ENCODE measurements at regions not wholly inside any gene's neighbourhood (a gene's known extent, or its start where the extent isn't known, plus 50 kb on each side); places are given as distances from the start of the nearest gene placed in this dataset.
A peak's percentile ranks its signal among the peaks of the same experiment; 100 is the strongest.

- Mint-ChIP-seq H3K4me3 (no peak overlapping the region), H3K27me3 (peaks cover 18% of the 10 kb centered on the region), H3K27ac (no peak overlapping the region), H3K9me3 (no peaks in the 10 kb centered on the region), H3K4me1 (ENCODE audit: unreplicated experiment) (peaks cover 16% of the 10 kb centered on the region), H3K36me3 (no peaks in the 10 kb centered on the region)
- no peak for TF ChIP-seq CTCF (conservative IDR thresholded peaks at IDR 0.05)
- DNase-seq (ENCODE audit: extremely low spot score, unreplicated experiment): no peak
Observed at GRCh38 chr15:94001255-94001801, 230.0 kb upstream of the MCTP2 start.

GRCh38 chr15:94000606-94001005 is 230.8 kb upstream of the MCTP2 start:
- H3K36me3 Mint-ChIP-seq: no peaks in the 10 kb centered on the region
- no peak overlapping the region for H3K27ac Mint-ChIP-seq
- peak; percentile 23 for TF ChIP-seq CTCF (conservative IDR thresholded peaks at IDR 0.05)
- H3K4me3 Mint-ChIP-seq: no peak overlapping the region
- H3K9me3 Mint-ChIP-seq: no peaks in the 10 kb centered on the region
- peaks cover 18% of the 10 kb centered on the region for H3K27me3 Mint-ChIP-seq
- no peak for DNase-seq (ENCODE audit: extremely low spot score, unreplicated experiment)
- peaks cover 19% of the 10 kb centered on the region for H3K4me1 Mint-ChIP-seq (ENCODE audit: unreplicated experiment)

- no peak overlapping the region for H3K4me3 Mint-ChIP-seq
- no peaks in the 10 kb centered on the region for H3K9me3 Mint-ChIP-seq
- peak; percentile 89 for TF ChIP-seq CTCF (conservative IDR thresholded peaks at IDR 0.05)
- H3K27me3 Mint-ChIP-seq: peaks cover 24% of the 10 kb centered on the region
- H3K4me1 Mint-ChIP-seq (ENCODE audit: unreplicated experiment): peaks cover 31% of the 10 kb centered on the region
- no peak for DNase-seq (ENCODE audit: extremely low spot score, unreplicated experiment)
- no peak overlapping the region for H3K27ac Mint-ChIP-seq
- H3K36me3 Mint-ChIP-seq: no peaks in the 10 kb centered on the region
Observed at GRCh38 chr15:93997071-93997658, 234.2 kb upstream of the MCTP2 start.

- Mint-ChIP-seq H3K4me1 (ENCODE audit: unreplicated experiment) (peaks cover 10% of the 10 kb centered on the region), H3K9me3 (peaks cover 4% of the 10 kb centered on the region), H3K4me3 (no peak overlapping the region), H3K27ac (no peak overlapping the region), H3K27me3 (peaks cover 25% of the 10 kb centered on the region), H3K36me3 (no peaks in the 10 kb centered on the region)
- DNase-seq (ENCODE audit: extremely low spot score, unreplicated experiment): no peak
- TF ChIP-seq CTCF (conservative IDR thresholded peaks at IDR 0.05): no peak
Observed at GRCh38 chr15:93989440-93989998, 241.8 kb upstream of the MCTP2 start.

GRCh38 chr15:93987068-93987467 is 244.3 kb upstream of the MCTP2 start:
- Mint-ChIP-seq H3K4me3 (no peak overlapping the region), H3K27me3 (peaks cover 19% of the 10 kb centered on the region), H3K36me3 (no peaks in the 10 kb centered on the region), H3K4me1 (ENCODE audit: unreplicated experiment) (peaks cover 27% of the 10 kb centered on the region), H3K9me3 (peaks cover 4% of the 10 kb centered on the region), H3K27ac (no peak overlapping the region)
- no peak for DNase-seq (ENCODE audit: extremely low spot score, unreplicated experiment)
- no peak for TF ChIP-seq CTCF (conservative IDR thresholded peaks at IDR 0.05)
